Stimulated activated CD8-positive, alpha-beta memory T cell treated with anti-CD3 and anti-CD28 coated beads, Interleukin-7, amount 100 ng/mL, for 48 hours (primary cell): ENCODE measurements at regions not wholly inside any gene's neighbourhood (a gene's known extent, or its start where the extent isn't known, plus 50 kb on each side); places are given as distances from the start of the nearest gene placed in this dataset.
A peak's percentile ranks its signal among the peaks of the same experiment; 100 is the strongest.
"Not testable (repeated sequence)": the region's sequence is repeated elsewhere in the genome, so short reads cannot be mapped to it uniquely, and the experiment has no call there.

ENCODE experiments used
- DNase-seq, 2 donors: peaks; one replicate each; pipeline ENCODE4 v3.0.0-alpha.2; 2020; ENCODE audit warnings: low read depth in 1 of 2; ENCODE audit errors: extremely low read depth in 1 of 2

DNA sequence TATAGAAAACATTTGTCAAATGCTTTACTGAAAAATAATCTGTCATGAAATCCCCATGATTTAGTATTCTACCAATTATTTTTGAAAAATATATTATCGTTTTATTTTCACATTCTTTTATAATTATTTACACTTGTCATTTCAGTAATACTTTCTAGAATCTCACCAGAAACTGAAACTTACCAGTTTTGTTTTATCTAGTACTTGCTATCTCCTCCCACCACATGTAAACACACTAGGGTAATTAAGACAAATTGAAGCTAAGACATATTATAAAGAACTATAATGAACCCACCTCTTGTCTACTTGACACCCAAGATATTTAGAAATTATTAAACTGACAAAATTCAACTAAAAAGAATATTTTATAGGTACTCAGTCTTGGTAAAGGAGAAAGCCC, 51.5 kb upstream of the GRM3 start:
- no peak for DNase-seq

DNA sequence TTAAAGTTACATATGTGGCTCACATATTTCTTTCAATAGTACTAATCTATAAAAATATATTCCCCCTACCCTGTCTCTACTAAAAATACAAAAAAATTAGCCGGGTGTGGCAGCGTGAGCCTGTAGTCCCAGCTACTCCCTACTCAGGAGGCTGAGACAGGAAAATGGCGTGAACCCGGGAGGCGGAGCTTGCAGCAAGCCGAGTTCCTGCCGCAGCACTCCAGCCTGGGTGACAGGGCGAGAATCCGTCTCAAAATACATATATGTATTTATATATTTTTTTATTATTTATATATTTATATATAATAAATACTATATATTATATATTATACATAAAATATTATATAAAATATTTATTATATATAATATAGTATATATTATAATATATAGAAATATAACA, 69.7 kb upstream of the GRM3 start:
- no peak for DNase-seq

- DNase-seq = no peak
Measured at GRCh38 chr7:86558680-86559501, 84.8 kb upstream of the GRM3 start.

DNA sequence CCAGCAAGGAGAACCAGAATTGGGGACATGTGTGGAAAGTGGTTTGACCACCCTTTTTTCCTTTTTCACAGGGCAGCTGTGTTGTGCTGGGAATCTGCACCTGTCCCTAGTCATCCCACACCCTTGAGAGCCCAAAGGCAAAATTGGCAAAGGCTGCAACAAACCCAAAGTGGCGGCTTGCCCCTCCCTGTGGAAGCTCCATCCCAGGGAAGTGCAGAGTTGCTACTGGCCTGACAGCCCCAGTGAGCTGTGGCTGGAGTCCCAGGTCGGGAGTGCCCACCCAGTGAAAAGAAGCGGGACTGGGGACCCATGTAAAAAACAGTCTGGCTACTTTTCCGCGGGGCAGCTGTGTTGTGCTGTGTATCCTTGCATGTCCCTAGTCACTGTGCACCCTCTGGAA, 109.1 kb upstream of the GRM3 start:
- DNase-seq = no peak

- no peak for DNase-seq
Measured at GRCh38 chr7:86504229-86504628, 139.5 kb upstream of the GRM3 start.

DNA sequence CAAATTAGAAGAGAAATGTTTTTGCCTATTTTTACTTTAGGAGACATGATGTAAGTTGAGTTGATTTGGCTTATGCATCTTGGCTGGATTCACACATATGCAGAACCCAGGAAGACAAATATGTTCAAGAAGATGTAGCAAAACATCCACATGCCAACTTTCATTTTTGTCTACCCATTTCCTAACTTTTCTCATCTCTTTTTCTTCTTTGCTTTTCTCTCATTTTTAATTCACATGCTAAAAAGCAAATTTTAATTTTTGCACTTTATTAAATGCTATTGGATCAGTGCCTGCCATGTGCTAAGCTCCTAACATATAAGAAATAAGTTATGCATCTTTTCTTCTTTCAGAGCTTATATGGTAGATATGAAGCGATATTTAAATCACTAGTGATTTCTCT, 143.7 kb upstream of the GRM3 start:
- DNase-seq = no peak

- no peak for DNase-seq
Measured at GRCh38 chr7:86485827-86486226, 157.9 kb upstream of the GRM3 start.

DNA sequence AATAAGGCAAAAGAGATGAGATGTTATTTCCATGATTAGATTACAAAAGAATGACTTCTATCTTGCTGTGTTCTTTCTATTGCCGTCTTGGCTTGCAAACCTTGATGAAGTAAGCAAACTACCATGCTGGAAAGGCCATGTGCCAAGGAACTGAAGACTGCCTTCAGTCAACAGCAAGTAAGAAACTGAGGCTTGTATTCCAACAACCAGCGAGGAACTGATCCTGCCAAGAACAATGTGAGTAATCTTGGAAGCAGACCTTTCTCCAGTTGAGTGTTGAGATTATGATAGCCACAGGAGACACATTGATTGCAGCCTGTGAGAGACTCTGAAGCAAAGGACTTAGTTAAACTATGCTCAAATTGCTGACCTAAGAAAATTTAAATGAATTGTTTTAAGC, 164.6 kb upstream of the GRM3 start:
- no peak for DNase-seq

GRCh38 chr7:86477343-86477935, 166.3 kb upstream of the GRM3 start:
- no peak for DNase-seq

GRCh38 chr7:86470763-86471162, 172.9 kb upstream of the GRM3 start:
- DNase-seq = no peak

DNA sequence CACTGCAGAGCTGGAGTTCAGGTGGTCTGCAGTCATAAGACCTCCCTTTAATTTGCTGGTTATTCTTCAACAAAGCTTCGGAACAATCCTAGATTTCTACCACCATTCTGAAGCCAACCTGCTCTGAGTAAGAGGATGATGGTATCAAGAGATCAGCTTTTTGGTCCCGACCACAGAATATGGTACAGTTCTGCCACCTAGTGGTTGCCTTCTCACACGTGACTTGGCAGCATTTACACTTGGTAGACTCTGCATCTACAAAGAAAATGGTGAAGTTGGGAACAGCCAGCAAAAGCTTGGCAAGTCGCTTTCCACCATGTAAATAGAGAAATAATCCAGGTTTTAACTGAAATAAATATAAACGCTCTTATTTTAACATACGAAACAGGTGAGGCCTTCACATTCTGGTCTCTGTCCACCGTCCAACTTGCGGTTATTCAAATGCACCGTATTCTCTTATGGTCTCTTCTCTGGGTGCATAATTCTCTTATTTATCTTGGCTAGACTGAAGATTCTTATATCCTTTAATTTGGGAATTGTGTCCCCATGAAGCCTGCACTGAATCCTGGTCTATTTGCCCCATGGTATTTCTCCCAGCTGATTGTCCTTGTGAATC, 173.9 kb upstream of the GRM3 start:
- DNase-seq = peak in 1 of 2 donors; percentile 21

DNA sequence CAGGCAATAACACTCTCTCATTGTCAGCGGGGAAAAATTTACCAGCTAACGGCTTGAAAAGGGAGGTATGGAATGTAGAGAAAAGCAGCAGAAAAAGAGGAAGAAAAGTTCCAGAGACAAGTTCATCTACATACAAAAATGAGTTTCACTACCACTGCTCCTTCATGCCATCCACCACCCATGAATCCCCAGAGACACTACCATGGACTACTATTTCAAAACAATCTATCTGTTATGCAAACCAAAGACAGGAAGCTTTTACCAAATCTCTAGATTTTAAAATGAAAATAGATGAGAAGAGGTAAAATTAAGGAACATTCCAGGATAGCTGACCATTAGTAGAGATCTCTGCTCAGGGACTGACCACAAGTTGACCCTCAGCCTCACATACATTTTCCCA, 189.0 kb upstream of the GRM3 start:
- DNase-seq = no peak

DNA sequence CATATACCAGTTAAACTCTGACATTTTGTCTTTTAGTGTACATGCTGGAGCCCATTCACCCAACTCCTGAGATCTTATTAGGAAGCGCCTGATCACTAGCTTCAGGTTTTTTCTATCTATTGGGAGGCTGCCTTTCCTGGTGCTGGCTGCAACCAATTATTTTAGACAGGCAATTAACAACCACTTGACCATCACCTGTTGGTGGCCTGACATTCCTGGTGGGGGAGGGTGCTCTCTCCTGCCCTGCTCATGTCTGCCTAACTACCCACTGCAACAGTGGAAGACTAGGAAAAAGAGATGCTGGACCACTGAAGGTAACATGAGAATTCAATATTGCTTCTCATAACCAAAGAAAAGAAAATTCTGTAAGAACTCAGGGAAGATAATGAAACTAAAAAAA, 190.3 kb upstream of the GRM3 start:
- no peak for DNase-seq

GRCh38 chr7:86448856-86449255, 194.9 kb upstream of the GRM3 start:
- DNase-seq = no peak

- no peak for DNase-seq
Measured at GRCh38 chr7:86445285-86445684, 198.4 kb upstream of the GRM3 start.

DNA sequence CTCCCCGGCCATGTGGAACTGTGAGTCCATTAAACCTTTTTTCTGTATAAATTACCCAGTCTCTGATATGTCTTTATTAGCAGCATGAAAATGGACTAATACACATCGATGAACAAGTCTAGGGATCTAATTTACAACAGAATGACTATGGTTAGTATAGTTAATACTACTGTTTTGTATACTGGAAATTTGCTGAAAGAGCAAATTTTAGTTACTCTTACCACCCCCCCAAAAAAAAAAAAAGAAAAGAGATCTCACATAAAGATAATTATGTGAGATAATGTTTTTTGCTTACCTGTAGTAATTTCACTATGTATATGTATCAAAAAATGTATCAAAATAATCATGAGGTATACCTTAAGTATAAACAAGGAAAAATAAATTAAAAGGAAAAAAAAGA, 199.5 kb upstream of the GRM3 start:
- no peak for DNase-seq

- not testable (repeated sequence) for DNase-seq
Measured at GRCh38 chr7:86440420-86440819, 203.3 kb upstream of the GRM3 start.

DNA sequence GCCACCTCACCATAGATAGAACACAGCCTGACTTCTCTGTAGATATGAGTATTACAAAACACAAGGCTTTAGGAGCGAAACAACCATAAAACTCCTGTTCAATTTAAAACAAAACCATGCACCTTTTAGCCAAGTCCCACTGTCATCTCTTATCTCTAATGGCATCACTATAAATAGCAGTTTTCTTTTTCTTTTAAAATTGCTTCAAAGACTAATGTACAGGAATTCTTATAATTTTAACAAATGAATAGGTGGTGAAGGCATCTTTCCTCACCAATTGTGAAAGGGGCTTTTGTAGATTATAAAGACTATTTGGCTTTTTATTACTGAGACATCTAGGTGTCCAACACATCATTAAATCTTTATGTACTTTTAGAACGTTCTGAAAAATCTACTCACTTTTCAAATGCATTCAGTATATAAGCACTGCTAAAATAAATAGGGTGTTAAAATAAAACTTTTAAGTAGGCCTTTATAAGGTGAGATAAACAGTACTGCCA, 205.7 kb upstream of the GRM3 start:
- DNase-seq = no peak

- DNase-seq = no peak
Measured at GRCh38 chr7:86431761-86432160, 211.9 kb upstream of the GRM3 start.

DNA sequence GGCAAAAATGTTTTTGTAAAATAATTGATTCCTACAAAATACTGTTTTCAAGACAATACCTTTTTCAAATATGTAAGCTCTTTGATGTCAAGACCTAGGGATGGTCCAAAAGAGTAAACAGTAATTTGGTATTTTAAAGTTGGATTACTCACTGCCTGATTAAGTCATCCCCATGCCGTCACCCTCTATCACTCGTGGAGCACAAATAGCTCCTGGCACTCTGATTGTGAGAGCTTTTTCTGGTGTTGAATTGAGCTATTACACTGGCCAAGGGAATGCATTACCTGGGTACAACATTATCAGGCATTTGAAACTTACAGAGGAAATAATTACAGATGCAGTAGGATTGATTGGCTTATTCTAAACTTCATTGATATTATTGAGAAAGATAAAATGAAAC, 231.9 kb upstream of the GRM3 start:
- DNase-seq = no peak

- DNase-seq = no peak
Measured at GRCh38 chr7:86407291-86407690, 236.4 kb upstream of the GRM3 start.

DNA sequence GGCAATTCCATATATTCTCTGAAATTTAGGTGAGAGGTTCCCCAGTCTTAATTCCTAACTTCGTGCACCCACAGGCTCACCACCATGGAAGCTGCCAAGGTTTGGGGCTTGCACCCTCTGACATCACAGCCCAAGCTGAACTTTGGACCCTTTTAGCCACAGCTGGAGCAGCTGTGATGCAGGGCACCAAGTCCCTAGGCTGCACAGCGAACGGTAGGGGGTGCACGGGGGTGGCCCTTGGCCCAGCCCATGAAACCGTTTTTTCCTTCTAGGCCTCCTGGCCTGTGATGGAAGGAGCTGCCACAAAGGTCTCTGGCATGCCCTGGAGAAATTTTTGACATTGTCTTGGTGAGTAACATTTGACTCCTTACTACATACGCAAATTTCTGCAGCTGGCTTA, 251.9 kb upstream of the GRM3 start:
- DNase-seq = no peak
